Endodermal cell (in vitro differentiated cells): ENCODE measurements at regions not wholly inside any gene's neighbourhood (a gene's known extent, or its start where the extent isn't known, plus 50 kb on each side); places are given as distances from the start of the nearest gene placed in this dataset.

Experiments used
- DNase-seq: peaks from one replicate; pipeline ENCODE4 v3.0.0-alpha.2; 2017
- H3K27ac ChIP-seq: 2 replicates; pipeline ENCODE4 v1.5.1; 2013; ENCODE audit warnings: mild to moderate bottlenecking, low read depth, low read length, moderate library complexity
- H3K27me3 ChIP-seq: 2 replicates; pipeline ENCODE4 v1.6.1; 2013; ENCODE audit warnings: mild to moderate bottlenecking, low read length, moderate library complexity; ENCODE audit not compliant: insufficient read depth, control insufficient read depth, poor library complexity, severe bottlenecking
- H3K36me3 ChIP-seq: 2 replicates; pipeline ENCODE4 v1.7.0; 2013; ENCODE audit warnings: mild to moderate bottlenecking, low read length, moderate library complexity; ENCODE audit not compliant: control insufficient read depth, insufficient read depth
- H3K4me1 ChIP-seq: one replicate; pipeline ENCODE4 v1.7.0; 2013; ENCODE audit warnings: low read length; ENCODE audit not compliant: control insufficient read depth, insufficient read depth
- H3K4me3 ChIP-seq: 2 replicates; pipeline ENCODE4 v1.5.1; 2013; ENCODE audit warnings: mild to moderate bottlenecking, low read length, moderate library complexity
- H3K9ac ChIP-seq: 2 replicates; pipeline ENCODE4 v1.6.1; 2013; ENCODE audit warnings: mild to moderate bottlenecking, low read length, moderate library complexity; ENCODE audit not compliant: poor library complexity, severe bottlenecking; ENCODE audit errors: extremely low read depth
- H3K9me3 ChIP-seq: 2 replicates; pipeline ENCODE4 v1.6.1; 2013; ENCODE audit warnings: mild to moderate bottlenecking, low read length, moderate library complexity; ENCODE audit not compliant: control insufficient read depth
- H3K27ac Mint-ChIP-seq: 2 replicates; pipeline ENCODE4 v1.8.0; 2020; ENCODE audit warnings: mixed read lengths
- H3K27me3 Mint-ChIP-seq: 2 replicates; pipeline ENCODE4 v1.8.0; 2021; ENCODE audit warnings: mild to moderate bottlenecking, mixed read lengths; ENCODE audit not compliant: insufficient read depth
- H3K36me3 Mint-ChIP-seq: 2 replicates; pipeline ENCODE4 v1.8.0; 2020; ENCODE audit warnings: low read depth, mixed read lengths
- H3K4me1 Mint-ChIP-seq: 2 replicates; pipeline ENCODE4 v1.8.0; 2020; ENCODE audit warnings: mixed read lengths
- H3K4me3 Mint-ChIP-seq: 2 replicates; pipeline ENCODE4 v1.8.0; 2020; ENCODE audit warnings: mild to moderate bottlenecking, moderate library complexity, mixed read lengths
- H3K9me3 Mint-ChIP-seq: 2 replicates; pipeline ENCODE4 v1.8.0; 2020; ENCODE audit warnings: mild to moderate bottlenecking, mixed read lengths
- whole genome bisulfite sequencing, 2 experiments: methylation state at CpG; one replicate each; pipeline versions ENCODE4 v1.1.5 to v1.1.7; 2013; ENCODE audit warnings: missing lambda C conversion rate in 2 of 2, mixed read lengths in 1 of 2; ENCODE audit not compliant: insufficient coverage in 1 of 2, insufficient read length in 1 of 2; 5-methylcytosine and 5-hydroxymethylcytosine counted together
- TF ChIP-seq, protein P1 (sequence below): fragments of 200-600 bp; sonication (generic); conservative IDR thresholded peaks from 2 replicates; pipeline ENCODE4 v1.5.0; 2021; ENCODE audit warnings: antibody characterized with exemption, mild to moderate bottlenecking

DNA sequence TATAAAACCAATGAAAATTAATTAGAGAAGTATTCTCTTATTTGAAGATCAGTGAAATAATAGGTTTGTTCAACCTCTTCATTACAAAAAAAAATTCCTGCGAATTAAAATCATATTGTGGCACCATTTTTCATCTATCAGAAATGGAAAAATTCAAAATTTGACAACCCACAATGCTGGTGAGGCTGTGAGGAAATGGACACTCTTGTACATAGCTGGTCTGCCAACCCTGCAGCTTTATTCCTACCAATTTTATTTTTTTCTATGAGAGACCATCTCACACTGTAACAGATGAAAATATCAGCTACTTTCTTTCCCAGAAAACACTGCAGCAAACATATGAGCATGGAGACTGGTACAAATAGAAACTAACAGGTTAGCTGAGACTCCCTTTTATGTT, 208.8 kb upstream of the SEMA3E start:
- H3K27me3 ChIP-seq, result no peaks in the 10 kb centered on the region
- H3K9me3 Mint-ChIP-seq, result no peaks in the 10 kb centered on the region
- TF ChIP-seq, protein P1, sequence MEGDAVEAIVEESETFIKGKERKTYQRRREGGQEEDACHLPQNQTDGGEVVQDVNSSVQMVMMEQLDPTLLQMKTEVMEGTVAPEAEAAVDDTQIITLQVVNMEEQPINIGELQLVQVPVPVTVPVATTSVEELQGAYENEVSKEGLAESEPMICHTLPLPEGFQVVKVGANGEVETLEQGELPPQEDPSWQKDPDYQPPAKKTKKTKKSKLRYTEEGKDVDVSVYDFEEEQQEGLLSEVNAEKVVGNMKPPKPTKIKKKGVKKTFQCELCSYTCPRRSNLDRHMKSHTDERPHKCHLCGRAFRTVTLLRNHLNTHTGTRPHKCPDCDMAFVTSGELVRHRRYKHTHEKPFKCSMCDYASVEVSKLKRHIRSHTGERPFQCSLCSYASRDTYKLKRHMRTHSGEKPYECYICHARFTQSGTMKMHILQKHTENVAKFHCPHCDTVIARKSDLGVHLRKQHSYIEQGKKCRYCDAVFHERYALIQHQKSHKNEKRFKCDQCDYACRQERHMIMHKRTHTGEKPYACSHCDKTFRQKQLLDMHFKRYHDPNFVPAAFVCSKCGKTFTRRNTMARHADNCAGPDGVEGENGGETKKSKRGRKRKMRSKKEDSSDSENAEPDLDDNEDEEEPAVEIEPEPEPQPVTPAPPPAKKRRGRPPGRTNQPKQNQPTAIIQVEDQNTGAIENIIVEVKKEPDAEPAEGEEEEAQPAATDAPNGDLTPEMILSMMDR, result no peak
- no peak for DNase-seq
- no peaks in the 10 kb centered on the region for H3K36me3 Mint-ChIP-seq
- H3K4me3 ChIP-seq, result no peak overlapping the region
- whole genome bisulfite sequencing, 2 experiments, result 94% methylated on average over 1 of the region's 1 CpG; no CpG with 5 or more reads in 1 of the 2 experiments
- H3K27ac ChIP-seq, result no peak overlapping the region
- H3K4me3 Mint-ChIP-seq, result no peak overlapping the region
- no peak overlapping the region for H3K9ac ChIP-seq
- no peaks in the 10 kb centered on the region for H3K36me3 ChIP-seq
- H3K4me1 ChIP-seq, result peaks cover 5% of the 10 kb centered on the region
- H3K4me1 Mint-ChIP-seq, result peaks cover 1% of the 10 kb centered on the region
- no peak overlapping the region for H3K27ac Mint-ChIP-seq
- H3K27me3 Mint-ChIP-seq, result no peaks in the 10 kb centered on the region
- H3K9me3 ChIP-seq, result no peaks in the 10 kb centered on the region

DNA sequence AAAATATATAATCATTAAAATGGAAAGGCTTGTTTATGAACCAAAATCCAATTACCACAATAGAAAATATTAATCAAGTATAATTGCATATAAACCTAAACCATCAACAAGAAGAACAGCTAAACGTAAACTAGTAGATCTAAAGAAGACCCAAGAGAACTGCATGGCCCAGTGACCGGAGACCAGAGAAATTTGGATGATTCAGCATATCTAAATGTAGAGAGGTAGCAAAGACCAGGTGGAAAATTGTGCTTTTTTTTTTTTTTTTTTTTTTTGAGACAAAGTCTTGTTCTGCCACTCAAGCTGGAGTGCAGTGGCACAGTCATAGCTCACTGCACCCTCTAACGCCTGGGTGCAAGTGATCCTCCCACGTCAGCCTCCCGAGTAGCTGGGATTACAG, 207.2 kb upstream of the SEMA3E start:
- TF ChIP-seq, protein P1, result no peak
- no peak overlapping the region for H3K9ac ChIP-seq
- Mint-ChIP-seq H3K4me1 (no peaks in the 10 kb centered on the region), H3K27ac (no peak overlapping the region), H3K4me3 (no peak overlapping the region), H3K36me3 (no peaks in the 10 kb centered on the region), H3K9me3 (no peaks in the 10 kb centered on the region), H3K27me3 (no peaks in the 10 kb centered on the region)
- no peaks in the 10 kb centered on the region for H3K9me3 ChIP-seq
- no peak overlapping the region for H3K4me3 ChIP-seq
- no peak for DNase-seq
- no peaks in the 10 kb centered on the region for H3K36me3 ChIP-seq
- no peak overlapping the region for H3K27ac ChIP-seq
- peaks cover 5% of the 10 kb centered on the region for H3K4me1 ChIP-seq
- WGBS, 2 experiments, result 95 to 100% methylated on average over 3 to 5 of the region's 5 CpGs
- no peaks in the 10 kb centered on the region for H3K27me3 ChIP-seq

- Histone ChIP-seq H3K36me3 (no peaks in the 10 kb centered on the region), H3K4me3 (no peak overlapping the region), H3K9ac (no peak overlapping the region), H3K27me3 (no peaks in the 10 kb centered on the region), H3K27ac (no peak overlapping the region), H3K9me3 (no peaks in the 10 kb centered on the region), H3K4me1 (peaks cover 5% of the 10 kb centered on the region)
- peaks cover 14% of the 10 kb centered on the region for H3K4me1 Mint-ChIP-seq
- H3K27me3 Mint-ChIP-seq, result no peaks in the 10 kb centered on the region
- DNase-seq, result no peak
- TF ChIP-seq, protein P1, result no peak
- no peak overlapping the region for H3K27ac Mint-ChIP-seq
- WGBS, 2 experiments, result 98 to 100% methylated on average over 1 to 2 of the region's 2 CpGs
- H3K4me3 Mint-ChIP-seq, result no peak overlapping the region
- H3K36me3 Mint-ChIP-seq, result no peaks in the 10 kb centered on the region
- H3K9me3 Mint-ChIP-seq, result no peaks in the 10 kb centered on the region
These were observed 203.2 kb upstream of the SEMA3E start for GRCh38 chr7:83852136-83852535.
